Fibroblast of lung (primary cell): ENCODE measurements at regions not wholly inside any gene's neighbourhood (a gene's known extent, or its start where the extent isn't known, plus 50 kb on each side); places are given as distances from the start of the nearest gene placed in this dataset.

Experiments used
- DNase-seq, 2 donors: peaks; one replicate each; pipeline versions ENCODE4 v3.0.0 to v3.0.0-alpha.2; 2010; ENCODE audit warnings: low read depth in 2 of 2
- H2AFZ ChIP-seq: 2 replicates; pipeline ENCODE4 v1.5.1; 2012; ENCODE audit warnings: low read length, control low read depth, inconsistent platforms
- H3K27ac ChIP-seq: 2 replicates; pipeline ENCODE4 v1.5.1; 2011; ENCODE audit warnings: low read length, control low read depth; ENCODE audit not compliant: insufficient read depth
- H3K27me3 ChIP-seq: 2 replicates; pipeline ENCODE4 v1.5.1; 2011; ENCODE audit warnings: mild to moderate bottlenecking, low read length; ENCODE audit not compliant: control insufficient read depth, insufficient read depth
- H3K36me3 ChIP-seq: 2 replicates; pipeline ENCODE4 v1.5.1; 2011; ENCODE audit warnings: low read length; ENCODE audit not compliant: control insufficient read depth, insufficient read depth
- H3K4me1 ChIP-seq: 2 replicates; pipeline ENCODE4 v1.5.1; 2011; ENCODE audit warnings: low read length; ENCODE audit not compliant: control insufficient read depth, insufficient read depth; ENCODE audit errors: extremely low read depth
- H3K4me2 ChIP-seq: 2 replicates; pipeline ENCODE4 v1.5.1; 2011; ENCODE audit warnings: low read length, control low read depth; ENCODE audit not compliant: insufficient read depth; ENCODE audit errors: extremely low read depth
- H3K4me3 ChIP-seq, 4 experiments: fragments of 200-600 bp in 1 of 4; sonication (generic) in 1 of 4; replicated peaks in 1 of 4; 2 replicates each; pipeline ENCODE4 v1.5.1; 2011 to 2016; ENCODE audit warnings: low read length in 4 of 4, low read depth in 3 of 4, mild to moderate bottlenecking in 3 of 4, control low read depth in 2 of 4, inconsistent platforms in 1 of 4, mixed read lengths in 1 of 4; ENCODE audit not compliant: insufficient read depth in 1 of 4; ENCODE audit errors: control extremely low read depth in 1 of 4
- H3K79me2 ChIP-seq: 2 replicates; pipeline ENCODE4 v1.5.1; 2012; ENCODE audit warnings: mild to moderate bottlenecking, low read length, inconsistent platforms; ENCODE audit not compliant: control insufficient read depth, insufficient read depth
- H3K9ac ChIP-seq: 2 replicates; pipeline ENCODE4 v1.5.1; 2011; ENCODE audit warnings: mild to moderate bottlenecking, low read length, control low read depth; ENCODE audit not compliant: insufficient read depth
- H3K9me3 ChIP-seq: 2 replicates; pipeline ENCODE4 v1.5.1; 2012; ENCODE audit warnings: low read depth, low read length; ENCODE audit not compliant: control insufficient read depth, insufficient read depth
- H4K20me1 ChIP-seq: 2 replicates; pipeline ENCODE4 v1.5.1; 2011; ENCODE audit warnings: low read length; ENCODE audit not compliant: control insufficient read depth, insufficient read depth; ENCODE audit errors: extremely low read depth
- CTCF ChIP-seq, 2 donors: IDR thresholded peaks in 1 of 2; conservative IDR thresholded peaks in 1 of 2; 1 replicate in 1 of 2; 2 replicates in 1 of 2; pipeline ENCODE4 v1.5.1; 2011 to 2012; ENCODE audit warnings: low read length in 2 of 2, control low read depth in 1 of 2, inconsistent platforms in 1 of 2, low read depth in 1 of 2, mild to moderate bottlenecking in 1 of 2
- EZH2 ChIP-seq: IDR thresholded peaks from 2 replicates; pipeline ENCODE4 v1.5.1; 2012; ENCODE audit warnings: low read length, control low read depth, mild to moderate bottlenecking; ENCODE audit errors: missing control alignments

DNA sequence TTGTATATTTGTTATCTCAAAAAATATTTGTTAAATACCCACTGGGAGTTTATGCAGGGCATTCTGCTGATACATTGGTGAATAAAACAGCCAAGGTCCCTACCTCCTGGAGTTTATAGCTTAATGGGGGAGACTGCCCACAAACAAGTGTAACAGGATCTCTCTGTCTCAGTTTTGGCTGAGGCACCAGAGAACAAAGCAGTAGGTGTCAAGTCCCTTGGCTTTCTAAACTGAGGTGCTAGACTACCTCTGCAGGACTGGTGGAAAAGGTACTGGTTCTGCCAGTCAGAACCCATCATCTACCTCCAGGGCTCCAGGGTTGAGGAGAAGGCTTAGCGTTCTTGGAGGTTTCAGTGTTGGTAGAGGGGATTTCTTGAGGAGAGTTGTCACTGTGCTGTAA is 188.4 kb upstream of the ELL2 start:
- Histone ChIP-seq H3K27ac (no peak overlapping the region), H3K9ac (no peak overlapping the region)

DNA sequence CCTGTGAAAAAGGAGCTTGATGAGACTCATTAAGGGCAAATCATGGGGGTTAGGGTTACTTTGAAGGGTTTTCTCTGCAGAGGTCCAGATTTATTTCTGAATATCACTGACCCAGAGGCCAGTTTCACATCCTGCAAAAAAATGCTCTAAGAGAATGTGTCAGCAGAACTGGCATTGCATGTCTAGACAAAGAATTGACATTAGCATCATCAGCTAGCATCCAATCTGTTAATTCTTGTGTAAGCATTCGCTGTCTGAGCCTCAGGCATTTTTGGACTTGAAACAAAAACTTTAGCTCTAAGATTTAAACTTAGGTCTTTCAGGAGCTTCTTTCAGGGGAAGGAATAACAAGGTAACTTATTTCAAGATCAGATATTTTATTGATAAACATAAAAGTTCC is 187.9 kb upstream of the ELL2 start:
- Histone ChIP-seq H3K27ac (no peak overlapping the region), H3K36me3 (no peaks in the 10 kb centered on the region), H3K4me3 (no peak overlapping the region), H4K20me1 (no peaks in the 10 kb centered on the region), H3K9me3 (no peaks in the 10 kb centered on the region), H2AFZ (no peak overlapping the region), H3K27me3 (no peaks in the 10 kb centered on the region), H3K4me2 (no peak overlapping the region), H3K9ac (no peak overlapping the region), H3K4me1 (peaks cover 6% of the 10 kb centered on the region), H3K79me2 (no peaks in the 10 kb centered on the region)
- TF ChIP-seq EZH2 = no peak
- TF ChIP-seq CTCF (conservative IDR thresholded peaks at IDR 0.05 in 1 of 2, IDR thresholded peaks at IDR 0.05 in 1 of 2; ENCODE audit: low read depth in 1 of 2, low read length in 2 of 2) = no peak
- peak in 1 of 2 donors; percentile 35 for DNase-seq

More for the DNA sequence above, 188.4 kb upstream of the ELL2 start:
- Histone ChIP-seq H3K4me3 (no peak overlapping the region), H3K4me1 (peaks cover 6% of the 10 kb centered on the region), H4K20me1 (no peaks in the 10 kb centered on the region), H3K9me3 (no peaks in the 10 kb centered on the region), H3K36me3 (no peaks in the 10 kb centered on the region), H3K27me3 (no peaks in the 10 kb centered on the region), H2AFZ (no peak overlapping the region), H3K4me2 (no peak overlapping the region), H3K79me2 (no peaks in the 10 kb centered on the region)
- TF ChIP-seq EZH2 (no peak), CTCF (conservative IDR thresholded peaks at IDR 0.05 in 1 of 2, IDR thresholded peaks at IDR 0.05 in 1 of 2; ENCODE audit: low read depth in 1 of 2, low read length in 2 of 2) (no peak)
- no peak for DNase-seq

- no peak overlapping the region for H3K27ac ChIP-seq
- no peaks in the 10 kb centered on the region for H4K20me1 ChIP-seq
- no peak for TF ChIP-seq CTCF (conservative IDR thresholded peaks at IDR 0.05 in 1 of 2, IDR thresholded peaks at IDR 0.05 in 1 of 2; ENCODE audit: low read depth in 1 of 2, low read length in 2 of 2)
- no peak for TF ChIP-seq EZH2
- H3K9me3 ChIP-seq = no peaks in the 10 kb centered on the region
- no peaks in the 10 kb centered on the region for H3K79me2 ChIP-seq
- H3K4me2 ChIP-seq = no peak overlapping the region
- no peaks in the 10 kb centered on the region for H3K36me3 ChIP-seq
- no peak for DNase-seq
- no peak overlapping the region for H3K4me3 ChIP-seq
- H3K9ac ChIP-seq = no peak overlapping the region
- peaks cover 6% of the 10 kb centered on the region for H3K4me1 ChIP-seq
- no peaks in the 10 kb centered on the region for H3K27me3 ChIP-seq
- H2AFZ ChIP-seq = no peak overlapping the region
These were observed 187.4 kb upstream of the ELL2 start for GRCh38 chr5:96149021-96149420.
